ENCODE measurements at regions not wholly inside any gene's neighbourhood (a gene's known extent, or its start where the extent isn't known, plus 50 kb on each side); places are given as distances from the start of the nearest gene placed in this dataset.
"Not testable (repeated sequence)": the region's sequence is repeated elsewhere in the genome, so short reads cannot be mapped to it uniquely, and the experiment has no call there.

DNA sequence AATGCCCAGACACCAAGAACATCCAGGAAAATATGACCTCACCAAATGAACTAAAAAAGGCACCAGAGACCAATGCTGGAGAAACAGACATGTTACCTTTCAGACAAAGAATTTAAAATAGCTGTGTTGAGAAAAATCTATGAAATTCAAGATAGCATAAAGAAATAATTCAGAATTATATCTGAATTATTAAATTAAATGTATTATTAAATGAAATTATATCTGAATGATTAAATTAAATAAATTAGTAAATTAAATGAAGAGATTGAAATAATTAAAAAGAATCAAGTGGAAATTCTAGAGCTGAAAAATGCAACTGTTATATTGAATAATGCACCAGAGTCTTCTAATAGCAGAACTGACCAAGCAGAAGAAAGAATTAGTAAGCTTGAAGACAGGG lies 279.2 kb upstream of the SATB1 start:
- DNase-seq (ENCODE audit: low read depth) = no peak
- no peak overlapping the region for H3K4me3 ChIP-seq (ENCODE audit: low read depth, low read length)
- TF ChIP-seq, protein P1, sequence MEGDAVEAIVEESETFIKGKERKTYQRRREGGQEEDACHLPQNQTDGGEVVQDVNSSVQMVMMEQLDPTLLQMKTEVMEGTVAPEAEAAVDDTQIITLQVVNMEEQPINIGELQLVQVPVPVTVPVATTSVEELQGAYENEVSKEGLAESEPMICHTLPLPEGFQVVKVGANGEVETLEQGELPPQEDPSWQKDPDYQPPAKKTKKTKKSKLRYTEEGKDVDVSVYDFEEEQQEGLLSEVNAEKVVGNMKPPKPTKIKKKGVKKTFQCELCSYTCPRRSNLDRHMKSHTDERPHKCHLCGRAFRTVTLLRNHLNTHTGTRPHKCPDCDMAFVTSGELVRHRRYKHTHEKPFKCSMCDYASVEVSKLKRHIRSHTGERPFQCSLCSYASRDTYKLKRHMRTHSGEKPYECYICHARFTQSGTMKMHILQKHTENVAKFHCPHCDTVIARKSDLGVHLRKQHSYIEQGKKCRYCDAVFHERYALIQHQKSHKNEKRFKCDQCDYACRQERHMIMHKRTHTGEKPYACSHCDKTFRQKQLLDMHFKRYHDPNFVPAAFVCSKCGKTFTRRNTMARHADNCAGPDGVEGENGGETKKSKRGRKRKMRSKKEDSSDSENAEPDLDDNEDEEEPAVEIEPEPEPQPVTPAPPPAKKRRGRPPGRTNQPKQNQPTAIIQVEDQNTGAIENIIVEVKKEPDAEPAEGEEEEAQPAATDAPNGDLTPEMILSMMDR (IDR thresholded peaks at IDR 0.05; ENCODE audit: insufficient read depth, low read depth, low read length, missing control alignments) = no peak

DNA sequence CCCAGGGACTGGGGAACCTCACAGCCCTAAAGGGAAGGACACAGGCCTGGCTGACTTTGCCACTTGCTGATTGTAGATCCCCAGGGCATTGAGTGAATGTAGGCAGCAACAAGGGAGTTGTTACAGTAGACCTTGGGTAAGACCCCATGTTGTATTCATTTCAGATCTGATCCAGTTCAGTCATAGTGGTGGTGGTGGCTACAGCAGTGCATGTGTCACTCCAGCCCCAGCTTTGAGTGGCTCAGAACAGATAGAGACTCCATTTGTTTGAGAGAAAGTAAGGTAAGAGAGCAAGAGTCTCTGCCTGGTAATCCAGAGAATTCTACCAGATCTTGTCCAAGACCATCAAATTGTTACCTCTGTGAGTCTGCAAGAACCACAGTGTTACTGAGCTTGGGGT lies 278.7 kb upstream of the SATB1 start:
- no peak for DNase-seq (ENCODE audit: low read depth)
- TF ChIP-seq, protein P1 (IDR thresholded peaks at IDR 0.05; ENCODE audit: insufficient read depth, low read depth, low read length, missing control alignments) = no peak
- no peak overlapping the region for H3K4me3 ChIP-seq (ENCODE audit: low read depth, low read length)

DNA sequence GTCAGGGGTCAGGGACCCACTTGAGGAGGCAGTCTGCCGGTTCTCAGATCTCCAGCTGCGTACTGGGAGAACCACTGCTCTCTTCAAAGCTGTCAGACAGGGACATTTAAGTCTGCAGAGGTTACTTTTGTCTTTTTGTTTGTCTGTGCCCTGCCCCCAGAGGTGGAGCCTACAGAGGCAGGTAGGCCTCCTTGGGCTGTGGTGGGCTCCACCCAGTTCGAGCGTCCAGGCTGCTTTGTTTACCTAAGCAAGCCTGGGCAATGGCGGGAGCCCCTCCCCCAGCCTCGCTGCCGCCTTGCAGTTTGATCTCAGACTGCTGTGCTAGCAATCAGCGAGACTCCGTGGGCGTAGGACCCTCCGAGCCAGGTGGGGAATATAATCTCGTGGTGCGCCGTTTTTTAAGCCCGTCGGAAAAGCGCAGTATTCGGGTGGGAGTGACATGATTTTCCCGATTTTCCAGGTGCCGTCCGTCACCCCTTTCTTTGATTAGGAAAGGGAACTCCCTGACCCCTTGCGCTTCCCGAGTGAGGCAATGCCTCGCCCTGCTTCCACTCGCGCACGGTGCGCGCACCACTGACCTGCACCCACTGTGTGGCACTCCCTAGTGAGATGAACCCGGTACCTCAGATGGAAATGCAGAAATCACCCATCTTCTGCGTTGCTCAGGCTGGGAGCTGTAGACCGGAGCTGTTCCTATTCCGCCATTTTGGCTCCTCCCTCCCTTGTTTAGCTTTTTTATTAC lies 268.6 kb upstream of the SATB1 start:
- not testable (repeated sequence) for DNase-seq (ENCODE audit: low read depth)

DNA sequence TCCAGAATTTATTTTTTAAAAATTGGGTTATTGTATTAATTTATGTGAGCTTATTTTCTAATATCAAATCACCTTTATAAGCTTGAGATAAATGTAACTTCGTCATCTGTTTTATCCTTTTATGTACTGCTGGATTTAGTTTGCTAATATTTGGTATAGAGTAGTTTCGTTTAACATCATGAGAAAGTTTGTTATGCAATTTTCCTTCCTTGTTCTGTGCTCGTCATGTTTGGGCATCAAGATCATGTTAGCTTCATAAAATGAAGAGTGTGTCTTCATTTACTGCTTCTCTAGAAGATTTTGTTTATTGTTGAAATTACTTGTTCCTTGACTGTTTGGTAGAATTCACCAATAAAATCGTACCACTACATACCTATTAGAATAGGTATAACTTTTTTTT lies 262.1 kb upstream of the SATB1 start:
- TF ChIP-seq, protein P1 (IDR thresholded peaks at IDR 0.05; ENCODE audit: insufficient read depth, low read depth, low read length, missing control alignments) = no peak
- no peak overlapping the region for H3K4me3 ChIP-seq (ENCODE audit: low read depth, low read length)
- DNase-seq (ENCODE audit: low read depth) = no peak

More for the DNA sequence above, 268.6 kb upstream of the SATB1 start:
- not testable (repeated sequence) for H3K4me3 ChIP-seq (ENCODE audit: low read depth, low read length)

DNA sequence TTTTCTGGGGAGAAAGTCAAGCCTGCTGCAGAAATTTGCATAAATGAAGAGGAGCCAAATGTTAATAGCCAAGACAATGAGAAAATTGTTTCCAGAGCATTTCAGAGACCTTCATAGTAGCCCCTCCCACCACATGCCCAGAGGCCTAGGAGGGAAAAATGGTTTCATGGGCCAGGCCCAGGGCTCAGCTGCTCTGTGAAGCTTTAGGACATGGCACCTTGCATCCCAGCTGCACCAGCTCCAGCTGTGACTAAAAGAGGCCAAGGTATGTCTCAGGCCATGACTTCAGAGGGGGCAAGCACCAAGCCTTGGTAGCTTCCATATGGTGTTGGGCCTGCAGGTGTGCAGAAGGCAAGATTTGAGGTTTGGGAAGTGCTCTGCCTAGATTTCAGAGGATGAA lies 258.8 kb upstream of the SATB1 start:
- TF ChIP-seq, protein P1 (IDR thresholded peaks at IDR 0.05; ENCODE audit: insufficient read depth, low read depth, low read length, missing control alignments) = no peak
- DNase-seq (ENCODE audit: low read depth) = no peak
- H3K4me3 ChIP-seq (ENCODE audit: low read depth, low read length) = no peak overlapping the region

DNA sequence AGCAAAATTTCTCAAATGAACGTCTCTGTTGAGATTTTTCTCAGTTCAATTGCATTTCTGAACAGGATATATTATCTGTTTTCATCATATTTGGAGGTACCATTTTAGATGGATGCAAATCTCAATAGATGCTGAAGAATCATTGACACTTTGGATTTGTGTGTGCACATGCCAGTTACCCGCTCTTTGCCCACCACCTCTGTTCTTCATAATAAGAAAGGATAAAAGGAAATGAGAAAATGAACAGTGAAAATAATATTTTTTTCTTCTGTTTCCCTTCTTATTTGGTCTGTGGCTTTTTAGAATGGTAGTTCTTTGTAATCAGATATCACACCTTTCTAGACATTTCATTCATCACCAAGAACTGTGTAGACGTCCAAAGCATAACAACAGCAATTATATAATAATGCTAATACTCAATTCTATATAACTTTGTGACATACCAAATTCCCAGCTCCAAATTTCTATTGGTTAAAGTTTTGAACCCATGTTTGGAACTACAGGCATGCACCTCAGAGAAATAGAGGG lies 256.7 kb upstream of the SATB1 start:
- TF ChIP-seq, protein P1 (IDR thresholded peaks at IDR 0.05; ENCODE audit: insufficient read depth, low read depth, low read length, missing control alignments) = no peak
- DNase-seq (ENCODE audit: low read depth) = no peak
- H3K4me3 ChIP-seq (ENCODE audit: low read depth, low read length) = no peak overlapping the region

DNA sequence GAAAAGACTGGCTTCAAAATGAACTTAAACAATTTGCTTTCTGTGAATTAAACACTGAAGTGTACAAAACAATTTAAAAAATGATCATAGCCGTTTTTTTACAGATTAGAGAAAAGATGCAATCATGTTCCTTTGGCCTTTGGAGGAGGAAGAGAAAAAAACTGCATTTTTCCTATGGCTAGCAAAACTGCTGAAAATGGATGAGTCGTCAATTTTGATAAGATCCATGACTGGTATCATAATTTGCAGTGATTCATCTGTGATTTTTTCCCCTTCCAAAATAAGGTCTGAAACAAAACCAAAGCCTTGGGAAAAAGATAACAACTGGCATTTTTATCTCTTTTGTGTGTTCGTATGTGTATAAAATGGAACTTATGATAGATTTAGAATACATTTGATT lies 255.6 kb upstream of the SATB1 start:
- TF ChIP-seq, protein P1 (IDR thresholded peaks at IDR 0.05; ENCODE audit: insufficient read depth, low read depth, low read length, missing control alignments) = no peak
- no peak overlapping the region for H3K4me3 ChIP-seq (ENCODE audit: low read depth, low read length)
- no peak for DNase-seq (ENCODE audit: low read depth)
